ENCODE measurements at regions not wholly inside any gene's neighbourhood (a gene's known extent, or its start where the extent isn't known, plus 50 kb on each side); places are given as distances from the start of the nearest gene placed in this dataset.

GRCh38 chr21:43323244-43324005, 103.5 kb downstream of the SIK1 start:
- no peak for TF ChIP-seq CTCF (conservative IDR thresholded peaks at IDR 0.05; ENCODE audit: low read depth)
- ChIA-PET CTCF (no interaction called here), POLR2A (ENCODE audit: low non-redundant PET) (no interaction called here)
- peak overlapping the region; percentile 25; the same call in 1 of the 2 replicates for H3K27ac ChIP-seq
- DNase-seq (ENCODE audit: low spot score) = no peak

GRCh38 chr21:43322805-43323204, 104.1 kb downstream of the SIK1 start:
- no peak for DNase-seq (ENCODE audit: low spot score)
- ChIA-PET POLR2A (ENCODE audit: low non-redundant PET) (interaction anchor here (0.5 kb wide), 1 partner anchor 18 kb away, joined by 3 read pairs; no protein-coding TSS in a partner anchor), CTCF (interaction anchor here (0.6 kb wide), 1 partner anchor 346 kb away, joined by 7 read pairs; no protein-coding TSS in a partner anchor)
- TF ChIP-seq CTCF (conservative IDR thresholded peaks at IDR 0.05; ENCODE audit: low read depth) = no peak
- peak overlapping the region; percentile 92; the same call in 1 of the 2 replicates for H3K27ac ChIP-seq

GRCh38 chr21:43322311-43322710, 104.6 kb downstream of the SIK1 start:
- POLR2A ChIA-PET (ENCODE audit: low non-redundant PET) = interaction anchor here (0.5 kb wide), 1 partner anchor 18 kb away, joined by 3 read pairs; no protein-coding TSS in a partner anchor
- CTCF ChIA-PET = interaction anchor here (0.6 kb wide), 1 partner anchor 345 kb away, joined by 7 read pairs; no protein-coding TSS in a partner anchor
- no peak for DNase-seq (ENCODE audit: low spot score)
- peak overlapping the region; percentile 92 for H3K27ac ChIP-seq
- no peak for TF ChIP-seq CTCF (conservative IDR thresholded peaks at IDR 0.05; ENCODE audit: low read depth)

GRCh38 chr21:43321611-43322010, 105.3 kb downstream of the SIK1 start:
- peak overlapping the region; percentile 92 for H3K27ac ChIP-seq
- CTCF ChIA-PET = no interaction called here
- TF ChIP-seq CTCF (conservative IDR thresholded peaks at IDR 0.05; ENCODE audit: low read depth) = no peak
- POLR2A ChIA-PET (ENCODE audit: low non-redundant PET) = no interaction called here
- DNase-seq (ENCODE audit: low spot score) = no peak

GRCh38 chr21:43321111-43321510, 105.8 kb downstream of the SIK1 start:
- no peak for TF ChIP-seq CTCF (conservative IDR thresholded peaks at IDR 0.05; ENCODE audit: low read depth)
- DNase-seq (ENCODE audit: low spot score) = no peak
- CTCF ChIA-PET = no interaction called here
- peak overlapping the region; percentile 92 for H3K27ac ChIP-seq
- POLR2A ChIA-PET (ENCODE audit: low non-redundant PET) = no interaction called here

GRCh38 chr21:43320526-43320925, 106.4 kb downstream of the SIK1 start:
- peak overlapping the region; percentile 92 for H3K27ac ChIP-seq
- TF ChIP-seq CTCF (conservative IDR thresholded peaks at IDR 0.05; ENCODE audit: low read depth) = no peak
- no peak for DNase-seq (ENCODE audit: low spot score)
- ChIA-PET POLR2A (ENCODE audit: low non-redundant PET) (no interaction called here), CTCF (no interaction called here)

Data from RWPE1 (cell line).